ENCODE measurements at regions not wholly inside any gene's neighbourhood (a gene's known extent, or its start where the extent isn't known, plus 50 kb on each side); places are given as distances from the start of the nearest gene placed in this dataset.

- no peaks in the 10 kb centered on the region for H3K9me3 ChIP-seq (ENCODE audit: insufficient read depth in 2 of 2, low read depth in 1 of 2, low read length in 1 of 2)
- no peak overlapping the region for H4K5ac ChIP-seq (ENCODE audit: insufficient read length, low read depth, low read length)
- CTCF ChIA-PET (ENCODE audit: partially characterized antibody): no interaction called here
- peak overlapping the region; percentile 98 for H3K14ac ChIP-seq (ENCODE audit: insufficient read length)
- peaks cover 0 to 10% of the 10 kb centered on the region in 2 experiments for H4K20me1 ChIP-seq (replicated peaks in 1 of 2; ENCODE audit: control insufficient read depth in 1 of 2, insufficient read depth in 2 of 2, low read length in 2 of 2)
- no peak overlapping the region for H3K4ac ChIP-seq (replicated peaks; ENCODE audit: insufficient read length, low read depth, low read length)
- WGBS, 2 experiments (ENCODE audit: extremely low coverage in 1 of 2, insufficient coverage in 1 of 2, insufficient read length in 1 of 2, insufficient replicate concordance in 2 of 2, low coverage in 1 of 2, low lambda C conversion rate in 2 of 2, missing lambda C conversion rate in 1 of 2): 89% methylated on average over 10 of the region's 10 CpGs; no CpG with 5 or more reads in 1 of the 2 experiments
- no peak overlapping the region for H2BK120ac ChIP-seq (replicated peaks; ENCODE audit: low read depth, low read length)
- no peak overlapping the region for H4K8ac ChIP-seq (ENCODE audit: extremely low read depth, insufficient read depth, low read length)
- no peak overlapping the region for H2AFZ ChIP-seq (ENCODE audit: low read length)
- no peak overlapping the region for H3K56ac ChIP-seq (replicated peaks; ENCODE audit: insufficient read length, low read depth, low read length)
- no peak overlapping the region for H3K27ac ChIP-seq (ENCODE audit: low read depth, low read length)
- H3K79me2 ChIP-seq (ENCODE audit: control insufficient read depth in 1 of 2, insufficient read depth in 2 of 2, low read length in 2 of 2): no peaks in the 10 kb centered on the region
- no peak overlapping the region for H3K4me3 ChIP-seq (ENCODE audit: extremely low read depth in 1 of 4, insufficient read depth in 2 of 4, low read depth in 3 of 4, low read length in 4 of 4)
- no peak overlapping the region for H2BK20ac ChIP-seq (ENCODE audit: low read length)
- H3K36me3 ChIP-seq (ENCODE audit: control insufficient read depth in 2 of 4, insufficient read depth in 4 of 4, low read length in 3 of 4): no peaks in the 10 kb centered on the region
- H3K23ac ChIP-seq (ENCODE audit: insufficient read length): peak overlapping the region; percentile 65
- H3K23me2 ChIP-seq (ENCODE audit: low read depth, low read length): peaks cover 2% of the 10 kb centered on the region; the same call in 1 of the 2 replicates
- no peaks in the 10 kb centered on the region; a peak in 1 of 7 replicates for H3K4me1 ChIP-seq (replicated peaks in 1 of 4; ENCODE audit: control insufficient read depth in 3 of 4, insufficient read depth in 4 of 4, low read length in 3 of 4)
- FAIRE-seq (no peak), DNase-seq (ENCODE audit: low read depth in 1 of 2, low spot score in 2 of 2) (no peak)
- H3K9ac ChIP-seq (replicated peaks in 1 of 4; ENCODE audit: extremely low read depth in 1 of 4, low read depth in 3 of 4, low read length in 3 of 4): no peak overlapping the region
- H4K91ac ChIP-seq (replicated peaks; ENCODE audit: insufficient read length, low read length): peak overlapping the region; percentile 65
- H3K27me3 ChIP-seq (replicated peaks in 1 of 4; ENCODE audit: control insufficient read depth in 3 of 4, extremely low read depth in 1 of 4, insufficient read depth in 3 of 4, low read length in 3 of 4): no peaks in the 10 kb centered on the region; a peak in 1 of 7 replicates
- no peak overlapping the region; the same call in 1 of the 2 replicates for H2BK5ac ChIP-seq (ENCODE audit: low read depth, low read length)
- H2BK15ac ChIP-seq (ENCODE audit: low read length): no peak overlapping the region
- H2AK5ac ChIP-seq (ENCODE audit: low read depth, low read length): peak overlapping the region; percentile 99; the same call in 1 of the 2 replicates
- H2BK12ac ChIP-seq (ENCODE audit: low read depth, low read length): no peak overlapping the region
- no peak overlapping the region for H3K4me2 ChIP-seq (ENCODE audit: insufficient read depth in 1 of 2, low read depth in 2 of 2, low read length in 2 of 2)
- no peaks in the 10 kb centered on the region for H3K79me1 ChIP-seq (ENCODE audit: low read depth, low read length)
- no peak overlapping the region for H3K18ac ChIP-seq (ENCODE audit: extremely low read depth, low read length)
- POLR2A ChIA-PET (ENCODE audit: partially characterized antibody): no interaction called here
- TF ChIP-seq RAD21 (IDR thresholded peaks at IDR 0.05 in 1 of 2, conservative IDR thresholded peaks at IDR 0.05 in 1 of 2; ENCODE audit: low read depth in 2 of 2, low read length in 2 of 2) (no peak), KDM5A (IDR thresholded peaks at IDR 0.05; ENCODE audit: low read length) (no peak), TAF7 (optimal IDR thresholded peaks at IDR 0.05; ENCODE audit: borderline replicate concordance, low read depth, low read length) (no peak), GTF2F1 (IDR thresholded peaks at IDR 0.05; ENCODE audit: borderline replicate concordance, low read depth, low read length) (no peak), EGR1 (IDR thresholded peaks at IDR 0.05; ENCODE audit: borderline replicate concordance, low read depth, low read length) (no peak), RXRA (IDR thresholded peaks at IDR 0.05; ENCODE audit: insufficient read depth, low read depth, low read length) (no peak), ATF2 (IDR thresholded peaks at IDR 0.05; ENCODE audit: low read length) (no peak), SP1 (IDR thresholded peaks at IDR 0.05; ENCODE audit: low read depth, low read length) (no peak), ZNF274 (IDR thresholded peaks at IDR 0.05; ENCODE audit: borderline replicate concordance, extremely low read depth, low read length) (no peak), BCL11A (IDR thresholded peaks at IDR 0.05; ENCODE audit: low read depth in 2 of 2, low read length in 2 of 2) (no peak), RFX5 (IDR thresholded peaks at IDR 0.05; ENCODE audit: borderline replicate concordance, low read depth, low read length) (no peak), TAF1 (IDR thresholded peaks at IDR 0.05; ENCODE audit: low read depth, low read length) (no peak)
- TF ChIP-seq, protein P1, sequence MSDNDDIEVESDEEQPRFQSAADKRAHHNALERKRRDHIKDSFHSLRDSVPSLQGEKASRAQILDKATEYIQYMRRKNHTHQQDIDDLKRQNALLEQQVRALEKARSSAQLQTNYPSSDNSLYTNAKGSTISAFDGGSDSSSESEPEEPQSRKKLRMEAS (IDR thresholded peaks at IDR 0.05): no peak
Observed at GRCh38 chr4:8792491-8792890, 79.1 kb downstream of the HMX1 start.

Measured in H1 (cell line).